Kidney epithelial cell (primary cell): ENCODE measurements at regions not wholly inside any gene's neighbourhood (a gene's known extent, or its start where the extent isn't known, plus 50 kb on each side); places are given as distances from the start of the nearest gene placed in this dataset.
A peak's percentile ranks its signal among the peaks of the same experiment; 100 is the strongest.

Experiments
- DNase-seq: peaks from one replicate; pipeline ENCODE4 v3.0.0-alpha.2; 2010; ENCODE audit warnings: low read depth
- H3K27me3 ChIP-seq: 2 replicates; pipeline ENCODE4 v1.6.0; 2011; ENCODE audit warnings: low read length; ENCODE audit not compliant: control insufficient read depth, insufficient read depth
- H3K36me3 ChIP-seq: 2 replicates; pipeline ENCODE4 v1.5.1; 2011; ENCODE audit warnings: low read length; ENCODE audit not compliant: control insufficient read depth, insufficient read depth
- H3K4me3 ChIP-seq: 2 replicates; pipeline ENCODE4 v1.5.1; 2011; ENCODE audit warnings: low read depth, mild to moderate bottlenecking, control low read depth, low read length
- CTCF ChIP-seq: IDR thresholded peaks from 2 replicates; pipeline ENCODE4 v1.5.1; 2011; ENCODE audit warnings: mild to moderate bottlenecking, moderate library complexity, low read length, control low read depth, inconsistent platforms; ENCODE audit not compliant: insufficient read depth, poor library complexity, severe bottlenecking

- Histone ChIP-seq H3K27me3 (no peaks in the 10 kb centered on the region), H3K36me3 (no peaks in the 10 kb centered on the region), H3K4me3 (no peak overlapping the region)
- no peak for TF ChIP-seq CTCF
- no peak for DNase-seq
Measured at GRCh38 chr3:111369958-111370357, 172.0 kb upstream of the CD96 start.

DNA sequence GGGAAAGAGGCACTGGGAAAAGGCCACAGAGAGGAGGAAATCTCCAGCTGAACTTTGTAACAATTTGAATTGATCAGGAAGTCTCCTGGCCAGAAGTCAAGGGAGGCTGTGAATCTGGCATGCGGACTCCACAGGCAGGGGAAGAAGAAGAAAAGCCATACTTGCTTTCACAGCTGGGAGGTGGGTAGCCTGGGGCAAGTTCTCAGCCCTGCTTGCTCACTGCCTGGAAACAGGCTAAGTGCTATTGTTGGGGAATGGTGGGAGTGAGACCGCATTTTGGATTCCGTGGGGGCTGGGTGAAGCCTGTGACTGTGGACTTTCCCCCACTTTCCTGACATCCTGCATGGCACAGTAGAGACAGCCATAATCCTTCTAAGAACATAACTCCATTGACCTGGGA, 168.8 kb upstream of the CD96 start:
- DNase-seq, result no peak
- H3K4me3 ChIP-seq, result no peak overlapping the region
- no peaks in the 10 kb centered on the region for H3K36me3 ChIP-seq
- H3K27me3 ChIP-seq, result no peaks in the 10 kb centered on the region
- TF ChIP-seq CTCF, result no peak

DNA sequence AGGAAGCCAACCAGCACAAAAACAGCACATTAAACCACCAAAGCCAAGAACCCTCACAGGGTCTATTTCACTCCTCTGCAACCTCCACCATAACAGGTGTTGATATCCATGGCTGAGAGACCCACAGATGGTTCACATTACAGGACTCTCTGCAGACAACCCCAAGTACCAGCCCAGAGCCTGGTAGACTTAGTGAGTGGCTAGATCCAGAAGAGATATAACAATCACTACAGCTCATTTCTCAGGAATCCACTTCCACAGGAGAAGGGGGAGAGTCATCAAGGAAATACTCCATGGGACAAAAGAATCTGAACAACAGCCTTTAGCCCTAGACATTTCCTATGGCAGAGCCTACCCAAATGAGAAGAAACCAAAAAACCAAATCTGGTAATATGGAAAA, 168.1 kb upstream of the CD96 start:
- no peak for DNase-seq
- Histone ChIP-seq H3K27me3 (no peaks in the 10 kb centered on the region), H3K4me3 (no peak overlapping the region), H3K36me3 (no peaks in the 10 kb centered on the region)
- TF ChIP-seq CTCF, result no peak

DNA sequence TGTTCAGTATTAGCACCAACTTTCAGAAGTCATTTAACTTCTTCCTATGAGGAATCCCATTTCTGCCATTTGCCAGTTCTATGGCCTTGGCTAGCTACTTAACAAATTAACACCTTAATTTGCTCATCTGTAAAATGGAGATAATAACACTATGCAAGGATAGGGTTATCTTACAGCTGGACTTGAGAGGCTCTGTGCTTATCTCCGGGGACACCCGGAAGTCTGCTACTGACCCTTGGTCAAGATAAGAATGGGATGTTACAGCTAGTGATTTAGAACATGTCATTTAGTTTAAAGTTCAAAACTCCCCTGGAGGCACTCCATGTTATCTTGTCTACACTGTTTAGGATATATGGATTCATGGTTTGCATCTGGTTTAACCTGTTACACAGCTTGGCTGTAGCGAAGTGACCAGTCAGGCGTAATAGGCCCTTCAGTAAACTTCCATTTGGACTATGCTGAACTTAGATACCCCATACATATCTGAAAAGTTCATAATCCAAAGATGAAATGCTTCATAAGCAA, 156.0 kb upstream of the CD96 start:
- TF ChIP-seq CTCF, result no peak
- Histone ChIP-seq H3K36me3 (no peaks in the 10 kb centered on the region), H3K27me3 (no peaks in the 10 kb centered on the region), H3K4me3 (no peak overlapping the region)
- no peak for DNase-seq

DNA sequence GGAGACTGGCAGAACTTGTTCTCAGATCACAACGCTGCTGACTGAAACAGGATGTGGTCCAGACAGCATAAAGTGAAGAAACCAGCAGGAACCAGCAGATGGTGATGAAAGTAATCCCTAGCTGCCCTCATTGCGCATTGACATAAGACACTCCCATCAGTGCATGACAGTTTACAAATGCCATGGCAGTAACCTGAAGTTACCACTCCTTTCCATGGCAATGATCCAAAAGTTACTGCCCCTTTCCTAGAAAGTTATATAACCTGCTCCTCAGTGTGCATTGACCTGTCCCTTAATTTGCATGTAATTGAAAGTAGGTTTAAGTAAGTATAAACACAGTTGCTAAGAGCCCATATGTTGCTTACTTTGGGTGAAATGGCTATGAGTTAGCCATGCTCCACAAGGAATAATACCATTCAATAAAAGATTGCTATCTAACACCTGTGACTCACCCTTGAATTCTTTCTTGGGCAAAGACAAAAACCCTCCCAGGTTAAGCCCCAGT, 149.1 kb upstream of the CD96 start:
- no peak for DNase-seq
- Histone ChIP-seq H3K36me3 (no peaks in the 10 kb centered on the region), H3K4me3 (no peak overlapping the region), H3K27me3 (no peaks in the 10 kb centered on the region)
- no peak for TF ChIP-seq CTCF

- Histone ChIP-seq H3K4me3 (no peak overlapping the region), H3K27me3 (no peaks in the 10 kb centered on the region), H3K36me3 (no peaks in the 10 kb centered on the region)
- DNase-seq, result peak; percentile 5
- TF ChIP-seq CTCF, result no peak
Measured at GRCh38 chr3:111412656-111413055, 129.3 kb upstream of the CD96 start.
